Endothelial cell of umbilical vein (primary cell): ENCODE measurements at regions not wholly inside any gene's neighbourhood (a gene's known extent, or its start where the extent isn't known, plus 50 kb on each side); places are given as distances from the start of the nearest gene placed in this dataset.

Experiments used
- EZH2 ChIP-seq: IDR thresholded peaks from 2 replicates; pipeline ENCODE4 v1.6.1; 2012; ENCODE audit warnings: borderline replicate concordance, low read depth, mild to moderate bottlenecking, moderate library complexity, low read length, inconsistent platforms; ENCODE audit not compliant: severe bottlenecking
- FOS ChIP-seq: IDR thresholded peaks from 2 replicates; pipeline ENCODE4 v1.6.1; 2011; ENCODE audit warnings: mild to moderate bottlenecking, low read length, moderate library complexity, borderline replicate concordance; ENCODE audit not compliant: insufficient read depth
- GATA2 ChIP-seq: IDR thresholded peaks from 2 replicates; pipeline ENCODE4 v1.7.0; 2011; ENCODE audit warnings: low read depth, mild to moderate bottlenecking, moderate library complexity, mixed read lengths, low read length; ENCODE audit not compliant: insufficient read length, insufficient read depth
- POLR2A ChIP-seq: IDR thresholded peaks from 2 replicates; pipeline ENCODE4 v1.6.1; 2012; ENCODE audit warnings: low read depth, mild to moderate bottlenecking, control low read depth, low read length
- POLR2AphosphoS5 ChIP-seq: IDR thresholded peaks from 2 replicates; pipeline ENCODE4 v1.6.1; 2012; ENCODE audit warnings: low read depth, mild to moderate bottlenecking, control low read depth, low read length, moderate library complexity; ENCODE audit not compliant: insufficient read depth
- TF ChIP-seq, protein P1 (sequence below), 2 donors: IDR thresholded peaks; 1 replicate in 1 of 2; 2 replicates in 1 of 2; pipeline ENCODE4 v1.5.1; 2011; ENCODE audit warnings: low read length in 2 of 2, mild to moderate bottlenecking in 2 of 2, moderate library complexity in 2 of 2, control low read depth in 1 of 2, inconsistent platforms in 1 of 2, low read depth in 1 of 2; ENCODE audit not compliant: insufficient read depth in 1 of 2; ENCODE audit errors: extremely low read depth in 1 of 2

DNA sequence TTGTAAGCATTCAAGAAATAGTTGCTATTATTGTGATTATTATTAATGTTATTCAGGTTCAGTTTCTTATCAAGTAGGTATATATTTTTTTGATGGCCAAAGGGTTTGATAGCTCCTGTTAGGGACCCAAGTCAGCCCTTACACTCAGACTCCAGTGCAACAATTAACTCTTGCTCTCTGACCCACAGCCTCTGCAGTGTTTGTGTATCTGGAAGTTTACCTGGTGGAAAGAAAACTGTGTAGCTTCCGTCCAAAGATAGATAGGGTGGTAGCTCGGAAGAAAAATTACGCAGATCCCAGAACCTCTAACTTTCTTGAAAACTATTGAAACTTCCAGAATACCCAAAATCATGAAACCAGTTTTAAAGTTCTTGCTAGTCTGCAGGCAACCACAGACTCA, 58.6 kb upstream of the IGFBP2 start:
- TF ChIP-seq, protein P1, sequence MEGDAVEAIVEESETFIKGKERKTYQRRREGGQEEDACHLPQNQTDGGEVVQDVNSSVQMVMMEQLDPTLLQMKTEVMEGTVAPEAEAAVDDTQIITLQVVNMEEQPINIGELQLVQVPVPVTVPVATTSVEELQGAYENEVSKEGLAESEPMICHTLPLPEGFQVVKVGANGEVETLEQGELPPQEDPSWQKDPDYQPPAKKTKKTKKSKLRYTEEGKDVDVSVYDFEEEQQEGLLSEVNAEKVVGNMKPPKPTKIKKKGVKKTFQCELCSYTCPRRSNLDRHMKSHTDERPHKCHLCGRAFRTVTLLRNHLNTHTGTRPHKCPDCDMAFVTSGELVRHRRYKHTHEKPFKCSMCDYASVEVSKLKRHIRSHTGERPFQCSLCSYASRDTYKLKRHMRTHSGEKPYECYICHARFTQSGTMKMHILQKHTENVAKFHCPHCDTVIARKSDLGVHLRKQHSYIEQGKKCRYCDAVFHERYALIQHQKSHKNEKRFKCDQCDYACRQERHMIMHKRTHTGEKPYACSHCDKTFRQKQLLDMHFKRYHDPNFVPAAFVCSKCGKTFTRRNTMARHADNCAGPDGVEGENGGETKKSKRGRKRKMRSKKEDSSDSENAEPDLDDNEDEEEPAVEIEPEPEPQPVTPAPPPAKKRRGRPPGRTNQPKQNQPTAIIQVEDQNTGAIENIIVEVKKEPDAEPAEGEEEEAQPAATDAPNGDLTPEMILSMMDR (IDR thresholded peaks at IDR 0.05; ENCODE audit: extremely low read depth in 1 of 2, insufficient read depth in 1 of 2, low read depth in 1 of 2, low read length in 2 of 2), result no peak
- TF ChIP-seq POLR2AphosphoS5 (no peak), GATA2 (no peak), POLR2A (no peak), FOS (no peak), EZH2 (no peak)
